Tibial nerve (tissue), 4 donors: ENCODE measurements at regions not wholly inside any gene's neighbourhood (a gene's known extent, or its start where the extent isn't known, plus 50 kb on each side); places are given as distances from the start of the nearest gene placed in this dataset.

Experiments
- CTCF ChIP-seq, 5 experiments: fragments of 200-600 bp in 3 of 5; fragments of 450-650 bp in 2 of 5; sonication (generic) in 3 of 5; IDR thresholded peaks; one replicate each; pipeline ENCODE4 v1.5.1; 2016 to 2019; ENCODE audit warnings: antibody characterized with exemption in 5 of 5, mild to moderate bottlenecking in 3 of 5, moderate library complexity in 2 of 5
- EP300 ChIP-seq, 2 donors: sonication (generic); formaldehyde crosslinking; IDR thresholded peaks; one replicate each; pipeline ENCODE4 v1.6.1; 2017; ENCODE audit warnings: antibody characterized with exemption in 2 of 2, mild to moderate bottlenecking in 1 of 2
- POLR2A ChIP-seq, 2 donors: fragments of 450-650 bp; IDR thresholded peaks; one replicate each; pipeline ENCODE4 v1.6.1; 2017; ENCODE audit warnings: antibody characterized with exemption in 2 of 2, mild to moderate bottlenecking in 2 of 2, moderate library complexity in 2 of 2

- TF ChIP-seq POLR2A (IDR thresholded peaks at IDR 0.05) (no peak), CTCF (IDR thresholded peaks at IDR 0.05) (no peak), EP300 (IDR thresholded peaks at IDR 0.05) (no peak)
Observed at GRCh38 chr5:165086465-165086864, 1581.0 kb downstream of the MAT2B start.
